GM18861 (cell line): ENCODE measurements at regions not wholly inside any gene's neighbourhood (a gene's known extent, or its start where the extent isn't known, plus 50 kb on each side); places are given as distances from the start of the nearest gene placed in this dataset.
"Not testable (repeated sequence)": the region's sequence is repeated elsewhere in the genome, so short reads cannot be mapped to it uniquely, and the experiment has no call there.

ENCODE experiments used
- ATAC-seq: cut with Tn5 transposase; IDR thresholded peaks from one replicate; pipeline ENCODE4 v1.9.1; 2021; ENCODE audit not compliant: unreplicated experiment

GRCh38 chr1:166691476-166691875 is 147.8 kb upstream of the POGK start:
- ATAC-seq: no peak

- ATAC-seq: no peak
Measured at GRCh38 chr1:166692346-166692745, 146.9 kb upstream of the POGK start.

- no peak for ATAC-seq
Measured at GRCh38 chr1:166693158-166693557, 146.1 kb upstream of the POGK start.

- no peak for ATAC-seq
Measured at GRCh38 chr1:166693673-166694297, 145.5 kb upstream of the POGK start.

DNA sequence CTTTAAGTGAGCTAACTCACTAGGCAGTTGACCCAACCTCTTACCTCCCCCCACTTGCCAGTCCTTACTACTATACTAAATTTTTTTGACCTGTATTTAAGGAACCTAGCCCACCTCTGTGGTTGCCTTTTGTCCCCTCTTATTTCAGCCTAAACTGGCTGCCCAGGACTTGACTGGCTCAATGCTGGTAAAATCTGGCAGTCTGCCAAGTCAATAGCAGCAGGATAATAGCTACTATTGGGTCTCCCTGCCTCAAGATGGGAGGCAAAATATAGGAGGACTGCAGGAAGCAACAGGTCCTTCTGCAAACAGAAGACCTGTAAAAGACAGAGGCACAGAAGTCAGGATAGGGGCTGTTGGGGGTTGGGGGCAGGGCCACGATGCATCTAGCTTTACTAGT is 144.2 kb upstream of the POGK start:
- ATAC-seq: no peak

DNA sequence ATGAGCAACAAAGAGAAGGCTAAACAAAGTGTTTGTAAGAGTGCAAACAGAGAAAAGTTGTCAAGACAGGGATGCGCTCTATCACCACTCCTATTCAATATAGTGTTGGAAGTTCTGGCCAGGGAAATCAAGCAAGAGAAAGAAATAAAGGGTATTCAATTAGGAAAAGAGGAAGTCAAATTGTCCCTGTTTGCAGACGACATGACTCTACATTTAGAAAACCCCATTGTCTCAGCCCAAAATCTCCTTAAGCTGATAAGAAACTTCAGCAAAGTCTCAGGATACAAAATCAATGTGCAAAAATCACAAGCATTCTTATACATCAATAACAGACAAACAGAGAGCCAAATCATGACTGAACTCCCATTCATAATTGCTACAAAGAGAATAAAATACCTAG is 143.4 kb upstream of the POGK start:
- ATAC-seq: not testable (repeated sequence)

DNA sequence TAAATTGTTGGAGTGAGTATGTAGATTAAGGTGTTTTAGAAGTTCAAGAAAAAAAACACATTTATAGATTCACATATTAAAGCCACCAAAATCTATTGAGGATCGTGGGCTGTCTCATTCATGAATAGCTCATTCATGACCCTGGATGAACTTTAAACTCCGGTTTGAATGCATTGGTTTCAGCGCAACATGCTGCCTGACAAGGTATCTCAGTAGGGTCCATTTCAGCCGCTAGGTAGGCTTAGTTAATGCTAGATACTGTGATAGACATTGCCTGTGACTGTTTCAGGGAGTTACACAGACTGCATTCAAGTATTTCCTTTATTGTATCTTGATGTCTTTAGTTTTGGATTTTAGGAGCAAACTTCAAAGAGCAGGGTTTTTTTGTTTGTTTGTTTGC is 140.5 kb upstream of the POGK start:
- no peak for ATAC-seq

DNA sequence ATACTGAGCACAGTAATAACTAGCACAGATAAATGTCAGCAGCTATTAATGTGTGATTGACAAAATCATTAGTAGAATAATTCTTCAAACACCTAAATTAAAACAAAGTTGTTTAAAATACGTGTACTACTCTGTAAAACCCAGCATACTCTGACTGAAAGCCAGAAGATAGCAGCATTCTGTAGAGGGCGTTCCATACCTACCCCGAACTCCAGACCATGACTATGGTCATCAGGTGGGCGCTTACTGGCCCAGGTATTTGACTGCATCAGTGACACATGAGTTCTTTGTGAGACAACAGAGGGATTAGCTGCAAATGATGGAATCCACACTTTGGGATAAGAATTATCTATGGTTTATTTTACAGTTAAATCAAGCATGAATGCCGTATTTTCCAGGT is 139.7 kb upstream of the POGK start:
- ATAC-seq: no peak

GRCh38 chr1:166700696-166701095 is 138.6 kb upstream of the POGK start:
- ATAC-seq: no peak

- no peak for ATAC-seq
Measured at GRCh38 chr1:166701603-166702100, 137.6 kb upstream of the POGK start.

GRCh38 chr1:166703141-166703540 is 136.1 kb upstream of the POGK start:
- ATAC-seq: no peak

GRCh38 chr1:166703726-166704462 is 135.4 kb upstream of the POGK start:
- no peak for ATAC-seq

- ATAC-seq: no peak
Measured at GRCh38 chr1:166705376-166706289, 133.6 kb upstream of the POGK start.

DNA sequence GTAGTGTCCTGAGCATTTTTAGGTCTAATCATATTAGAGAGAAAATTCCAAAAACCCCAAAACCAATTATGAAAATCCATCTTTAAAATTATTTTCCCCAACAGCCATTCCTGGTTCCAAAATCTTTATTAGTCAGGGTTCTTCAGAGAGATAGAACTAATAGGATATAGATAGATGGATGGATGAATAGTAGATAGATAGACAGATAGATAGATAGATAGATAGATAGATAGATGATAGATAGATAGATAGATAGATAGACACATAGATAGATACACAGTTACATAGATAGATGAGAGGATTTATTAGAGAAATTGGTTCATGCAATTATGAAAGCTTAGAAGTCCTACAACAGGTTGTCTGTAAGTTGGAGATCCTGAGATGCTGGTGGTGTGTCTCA is 122.7 kb upstream of the POGK start:
- ATAC-seq: no peak

DNA sequence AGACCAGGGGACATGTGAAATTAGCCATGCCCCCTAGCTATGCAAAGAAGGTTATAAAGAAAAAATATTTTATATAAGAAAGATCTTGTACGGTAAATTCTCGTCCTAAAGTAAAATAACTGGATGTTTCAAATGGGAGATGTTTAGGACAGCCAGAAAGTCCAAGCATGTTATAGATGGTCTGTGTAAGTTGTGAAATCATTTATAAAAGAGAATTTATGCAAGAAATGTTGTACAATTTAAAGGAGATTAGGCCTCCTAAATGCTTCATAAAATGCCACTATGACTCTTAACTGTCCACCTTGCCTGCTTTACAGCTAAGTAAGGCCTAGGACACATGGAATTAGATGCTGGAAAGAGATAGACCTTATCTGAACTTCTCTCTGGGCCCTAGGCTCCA is 118.1 kb upstream of the POGK start:
- ATAC-seq: no peak

- ATAC-seq: no peak
Measured at GRCh38 chr1:166730299-166730888, 108.9 kb upstream of the POGK start.

- no peak for ATAC-seq
Measured at GRCh38 chr1:166738140-166738539, 101.1 kb upstream of the POGK start.

DNA sequence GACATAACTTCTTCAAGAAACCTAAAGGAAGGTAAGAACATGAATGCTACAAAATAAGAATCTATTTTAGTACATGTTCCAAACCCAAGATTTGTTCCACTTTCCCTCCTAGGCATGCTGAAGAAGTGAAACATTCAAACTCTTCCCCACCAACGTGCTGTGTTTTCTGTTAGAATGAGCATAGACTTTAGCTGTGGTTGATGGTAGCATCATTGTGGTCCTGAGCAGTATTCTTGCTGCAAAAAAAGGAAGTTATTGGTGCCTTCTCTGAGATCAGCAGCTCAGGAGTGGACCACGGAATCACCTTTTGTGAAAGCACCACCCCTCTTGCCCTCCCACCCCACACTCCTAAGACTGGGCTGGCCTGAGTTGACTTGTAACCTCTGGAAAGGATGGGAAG is 100.4 kb upstream of the POGK start:
- no peak for ATAC-seq

GRCh38 chr1:166740668-166741276 is 98.5 kb upstream of the POGK start:
- ATAC-seq: no peak

DNA sequence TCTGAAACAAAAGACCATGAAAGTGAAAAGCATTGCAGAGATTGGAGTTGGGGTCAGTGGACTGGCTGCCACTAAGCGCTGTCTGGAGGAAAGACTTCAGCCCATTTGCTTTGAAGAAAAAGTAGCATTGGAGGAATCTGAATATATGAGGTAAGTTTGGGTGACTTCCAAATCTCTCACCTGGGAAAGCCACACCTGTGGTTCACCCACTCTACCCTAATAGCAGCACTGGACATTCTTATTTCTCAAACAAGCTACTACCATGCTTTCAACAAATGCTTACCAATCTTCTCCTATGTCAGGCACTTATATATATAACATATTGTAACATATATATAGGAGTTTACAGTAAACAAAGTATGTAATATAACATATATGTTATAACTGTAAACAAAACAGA is 76.0 kb upstream of the POGK start:
- no peak for ATAC-seq

DNA sequence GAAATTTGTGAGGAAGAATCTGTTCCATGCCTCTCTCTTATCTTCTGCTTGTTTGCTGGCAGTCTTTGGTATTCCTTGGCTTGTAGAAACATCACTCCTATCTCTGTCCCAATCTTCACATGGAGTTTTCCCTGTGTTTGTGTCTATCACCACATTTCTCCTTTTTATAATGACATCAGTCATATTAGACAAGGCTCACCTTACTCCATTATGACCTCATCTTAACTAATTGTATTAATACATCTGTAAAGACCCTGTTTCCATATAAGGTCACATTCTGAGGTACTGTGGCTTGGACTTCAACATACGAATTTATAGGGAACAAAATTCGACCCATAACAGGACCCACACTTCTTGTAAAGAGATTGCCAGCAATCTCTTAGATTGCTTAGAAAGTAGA is 72.3 kb upstream of the POGK start:
- no peak for ATAC-seq
